DND-41 (cell line): ENCODE measurements at regions not wholly inside any gene's neighbourhood (a gene's known extent, or its start where the extent isn't known, plus 50 kb on each side); places are given as distances from the start of the nearest gene placed in this dataset.

Experiments used
- CTCF ChIP-seq: IDR thresholded peaks from 2 replicates; pipeline ENCODE4 v1.5.1; 2012; ENCODE audit warnings: borderline replicate concordance, low read length, moderate library complexity, mild to moderate bottlenecking; ENCODE audit not compliant: poor library complexity, severe bottlenecking; ENCODE audit errors: extremely low read depth
- EZH2 ChIP-seq: IDR thresholded peaks from 3 replicates; pipeline ENCODE4 v1.6.1; 2012; ENCODE audit warnings: borderline replicate concordance, low read depth, mild to moderate bottlenecking, moderate library complexity, low read length, inconsistent platforms; ENCODE audit not compliant: severe bottlenecking

GRCh38 chr4:112802780-112803179 is 165.8 kb downstream of the LARP7 start:
- no peak for TF ChIP-seq CTCF
- TF ChIP-seq EZH2 = no peak
